ENCODE measurements at regions not wholly inside any gene's neighbourhood (a gene's known extent, or its start where the extent isn't known, plus 50 kb on each side); places are given as distances from the start of the nearest gene placed in this dataset.

DNA sequence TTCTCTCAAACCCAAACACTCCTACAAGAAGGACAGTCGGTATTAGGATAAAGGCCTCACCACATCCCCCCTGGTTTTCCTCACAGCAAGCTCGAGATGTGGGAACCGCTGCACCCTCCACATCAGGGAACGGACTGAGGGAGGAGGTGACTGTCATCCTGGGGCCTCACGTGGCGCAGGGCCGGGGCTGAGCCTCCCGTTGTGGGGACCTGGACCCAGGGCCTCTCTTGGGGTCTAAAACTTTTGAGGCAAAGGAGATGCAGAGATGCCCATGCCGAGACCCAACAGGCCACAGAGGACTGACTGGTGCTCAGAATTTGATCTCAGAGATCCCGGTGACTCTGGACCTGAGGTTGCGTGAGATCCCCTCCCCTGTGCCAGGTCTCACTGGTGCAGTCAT is 72.7 kb downstream of the MRPL36 start:
- no peak for TF ChIP-seq CTCF (conservative IDR thresholded peaks at IDR 0.05)
- TF ChIP-seq ZFX (IDR thresholded peaks at IDR 0.05): no peak
